GM19025 (cell line): ENCODE measurements at regions not wholly inside any gene's neighbourhood (a gene's known extent, or its start where the extent isn't known, plus 50 kb on each side); places are given as distances from the start of the nearest gene placed in this dataset.

Experiments
- ATAC-seq: cut with Tn5 transposase; IDR thresholded peaks from one replicate; pipeline ENCODE4 v1.9.1; 2021; ENCODE audit warnings: mild to moderate bottlenecking, low read depth, moderate library complexity; ENCODE audit not compliant: unreplicated experiment

DNA sequence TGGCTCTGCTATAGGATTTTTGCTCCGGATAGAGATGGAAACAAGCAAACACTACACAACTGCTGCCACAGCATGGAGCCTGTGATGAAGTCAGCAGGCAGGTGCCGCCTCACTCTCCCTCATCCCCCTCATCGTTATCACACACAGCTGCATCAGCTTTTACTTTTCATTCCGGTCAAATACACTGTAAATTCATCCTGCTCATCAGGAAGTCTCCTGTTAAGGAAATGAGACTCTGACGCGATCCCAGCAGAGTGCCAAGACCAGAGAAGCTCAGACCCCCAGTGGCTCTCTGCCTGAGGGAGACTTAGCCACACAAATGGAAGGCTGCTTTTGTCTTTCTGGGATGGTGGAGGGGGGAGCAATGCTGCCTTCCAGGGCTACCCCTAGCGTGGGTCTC lies 270.2 kb downstream of the ELAVL2 start:
- no peak for ATAC-seq

DNA sequence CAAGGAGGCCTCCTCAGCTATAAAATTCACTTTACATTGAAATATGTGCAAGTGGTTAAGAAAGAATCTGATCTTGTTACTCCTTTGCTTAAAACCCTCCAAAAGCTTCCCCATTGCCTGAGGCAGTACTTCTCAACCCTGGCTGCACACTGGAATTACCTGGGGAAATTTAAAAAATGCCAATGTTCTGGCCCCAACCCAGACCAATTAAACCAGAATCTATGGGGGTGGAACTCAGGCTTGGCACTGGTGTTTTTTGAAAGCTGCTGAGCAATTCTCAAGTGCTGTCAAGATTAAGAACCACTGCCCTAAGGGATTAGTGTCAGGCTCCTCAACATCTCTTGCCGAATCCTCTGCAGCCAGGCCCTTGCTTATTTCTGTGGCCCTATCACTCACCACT lies 269.6 kb downstream of the ELAVL2 start:
- no peak for ATAC-seq

DNA sequence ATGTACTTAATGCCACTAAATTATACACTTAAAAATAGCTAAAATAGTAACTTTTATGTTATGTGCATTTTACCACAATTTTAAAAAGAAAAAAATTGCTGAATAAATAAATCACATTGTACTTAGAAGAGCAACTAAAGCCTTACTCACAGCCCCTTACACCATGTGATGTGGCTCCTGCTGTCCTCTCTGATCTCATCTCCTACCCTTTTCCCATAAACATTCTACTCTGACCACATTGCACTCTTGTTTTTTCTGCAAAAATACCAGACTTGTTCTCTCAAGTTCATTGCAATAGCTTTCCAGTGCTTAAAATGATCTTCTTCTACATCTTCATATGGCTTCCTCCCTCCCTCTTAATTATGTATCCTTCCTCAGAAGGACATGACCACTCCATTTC lies 268.4 kb downstream of the ELAVL2 start:
- ATAC-seq: no peak

DNA sequence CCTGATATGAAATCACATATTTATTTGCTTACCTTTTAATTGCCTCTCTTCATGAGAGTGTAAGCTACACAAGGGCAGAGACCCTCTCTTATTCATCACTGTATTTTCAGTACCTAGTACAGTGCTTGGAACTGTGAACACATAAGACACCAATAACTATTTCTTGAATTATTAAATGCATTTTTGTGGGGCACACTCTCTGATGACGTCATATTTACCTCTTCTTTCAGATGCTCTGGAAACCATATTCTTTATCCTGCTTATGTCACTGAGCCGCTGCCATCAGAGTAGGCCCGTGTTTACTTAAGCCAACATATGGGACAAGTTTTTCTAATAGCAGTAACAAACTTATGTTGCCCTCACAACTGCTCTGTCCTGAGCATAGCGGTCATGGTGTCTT lies 266.5 kb downstream of the ELAVL2 start:
- no peak for ATAC-seq

DNA sequence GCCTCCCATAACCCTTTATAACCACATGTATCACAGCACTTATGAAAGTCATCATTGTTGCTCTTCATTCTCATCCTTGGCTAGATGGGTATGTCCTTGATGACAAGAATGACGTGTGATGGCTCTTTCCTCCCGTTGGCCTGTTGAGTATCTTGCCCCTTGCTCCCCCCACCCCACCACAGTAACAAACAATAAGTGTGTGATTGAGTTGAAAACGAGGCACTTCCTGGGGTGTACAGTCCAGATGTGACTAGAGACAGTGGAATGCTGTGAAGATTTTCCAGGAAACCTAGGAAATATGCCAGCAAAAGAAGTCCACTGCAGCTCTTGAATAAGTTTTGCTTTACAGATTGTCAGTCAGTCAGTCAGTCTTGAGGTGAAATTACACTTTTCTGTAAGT lies 262.5 kb downstream of the ELAVL2 start:
- no peak for ATAC-seq

DNA sequence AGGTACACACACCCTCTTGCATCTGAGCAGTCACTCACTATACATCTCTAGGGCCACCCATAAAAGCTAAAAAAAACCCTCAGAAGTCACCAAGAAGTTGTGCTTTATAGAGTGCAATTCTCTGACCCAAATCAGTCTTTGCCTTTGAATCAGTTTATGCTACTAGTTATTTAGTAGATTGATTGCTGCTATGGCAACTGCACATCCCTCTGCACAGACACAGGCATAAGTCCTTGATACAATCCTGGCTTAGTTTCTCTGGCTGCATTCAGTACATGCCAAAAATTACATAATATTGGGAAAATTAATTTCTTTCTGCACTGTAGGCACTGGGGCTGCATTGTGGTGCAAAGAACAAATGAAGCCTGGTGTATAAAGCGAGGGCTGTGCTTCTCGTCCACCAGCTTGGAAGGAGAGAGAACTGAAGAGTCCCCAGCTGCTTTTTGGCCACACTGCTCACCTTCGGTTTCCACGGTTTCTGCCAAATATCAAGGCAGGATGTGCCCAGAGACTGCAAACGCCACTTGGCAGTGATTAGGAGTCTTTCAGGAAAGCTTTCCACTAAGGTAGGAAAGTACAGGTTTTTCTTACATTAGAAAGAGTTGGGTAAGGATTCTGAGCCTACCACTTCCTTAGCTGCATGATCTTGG lies 258.4 kb downstream of the ELAVL2 start:
- ATAC-seq: no peak

DNA sequence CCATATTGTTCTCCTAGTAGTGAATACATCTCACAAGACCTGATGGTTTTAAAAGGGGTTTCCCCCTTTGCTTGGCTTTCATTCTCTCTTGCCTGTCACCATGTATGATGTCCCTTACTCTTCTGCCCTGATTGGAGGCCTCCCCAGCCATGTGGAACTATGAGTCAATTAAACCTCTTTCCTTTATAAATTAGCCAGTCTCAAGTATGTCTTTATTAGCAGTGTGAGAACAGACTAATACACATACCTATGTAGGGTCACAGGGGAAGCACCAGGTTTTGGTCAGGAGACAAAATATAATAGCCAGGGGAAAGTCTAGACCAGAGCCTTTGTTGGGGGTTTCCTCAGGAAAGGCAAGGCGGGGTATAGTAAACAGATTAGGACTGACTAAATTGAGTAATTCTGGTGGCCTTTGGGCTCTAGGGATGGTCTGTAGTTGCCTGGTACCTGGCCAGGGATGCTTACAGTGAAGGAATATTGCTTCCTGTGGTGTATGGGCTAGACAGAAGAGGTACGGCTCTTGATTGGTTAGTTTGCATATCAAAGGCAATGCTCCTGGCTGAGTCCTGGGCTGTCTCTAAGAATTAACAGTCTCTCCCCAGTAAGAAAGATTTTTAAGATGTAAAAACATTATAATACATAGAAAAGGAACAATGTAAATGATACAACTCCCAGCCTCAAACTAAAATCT lies 254.5 kb downstream of the ELAVL2 start:
- no peak for ATAC-seq

DNA sequence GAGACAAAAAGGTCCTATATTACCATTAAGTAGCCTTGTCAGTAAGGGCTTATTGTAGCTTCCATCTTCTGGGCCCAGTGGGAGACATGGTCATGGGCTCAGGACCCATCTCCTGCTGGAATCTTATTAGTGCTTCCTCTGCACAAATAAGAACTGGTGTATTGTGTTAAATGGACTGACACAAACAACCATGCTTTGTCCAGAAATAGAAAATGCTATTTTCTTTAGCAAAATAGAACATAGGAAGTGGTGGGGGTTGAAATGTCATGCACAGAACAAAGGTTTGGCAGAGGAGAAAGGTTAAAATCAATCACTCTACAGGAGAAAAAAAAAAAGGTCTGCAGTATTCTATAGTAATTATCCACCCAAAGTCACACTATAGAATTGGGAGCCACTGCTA lies 252.2 kb downstream of the ELAVL2 start:
- no peak for ATAC-seq

DNA sequence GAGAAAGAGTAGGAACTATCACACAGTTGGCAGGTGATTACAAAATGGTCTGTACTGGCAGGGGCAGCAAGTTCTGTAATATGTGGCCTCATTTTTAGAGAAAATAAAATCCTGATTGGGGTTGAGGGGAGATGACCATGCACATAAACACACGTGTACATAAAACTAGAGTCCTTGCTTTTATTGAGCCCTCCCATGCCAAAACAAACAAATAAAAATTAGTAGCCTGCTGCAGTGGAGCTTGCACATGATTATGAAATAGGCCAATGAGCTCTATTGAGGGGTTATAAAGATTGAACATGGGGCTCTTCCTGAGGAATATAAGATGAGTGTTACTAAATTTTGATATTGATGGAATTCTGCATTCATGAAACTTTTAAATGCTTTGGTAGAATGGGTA lies 248.4 kb downstream of the ELAVL2 start:
- no peak for ATAC-seq

DNA sequence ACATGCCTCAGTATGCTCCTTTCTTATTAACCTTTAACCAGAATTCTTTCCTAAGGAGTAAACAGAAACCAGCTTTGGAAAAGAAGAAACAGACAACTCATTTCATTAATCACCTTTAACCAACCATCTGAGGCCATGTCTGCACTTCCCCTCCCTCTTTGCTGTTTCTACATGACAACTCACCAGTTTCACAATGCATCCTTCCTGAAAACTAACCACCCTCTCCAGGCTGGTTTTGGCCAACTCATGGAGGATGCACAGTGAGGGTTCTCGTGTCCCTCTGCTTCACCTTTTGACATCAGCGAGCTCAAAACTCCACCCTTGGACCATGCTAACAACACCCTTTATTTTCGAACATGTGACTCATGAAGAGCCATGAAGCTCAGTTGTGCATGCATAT lies 244.1 kb downstream of the ELAVL2 start:
- no peak for ATAC-seq

DNA sequence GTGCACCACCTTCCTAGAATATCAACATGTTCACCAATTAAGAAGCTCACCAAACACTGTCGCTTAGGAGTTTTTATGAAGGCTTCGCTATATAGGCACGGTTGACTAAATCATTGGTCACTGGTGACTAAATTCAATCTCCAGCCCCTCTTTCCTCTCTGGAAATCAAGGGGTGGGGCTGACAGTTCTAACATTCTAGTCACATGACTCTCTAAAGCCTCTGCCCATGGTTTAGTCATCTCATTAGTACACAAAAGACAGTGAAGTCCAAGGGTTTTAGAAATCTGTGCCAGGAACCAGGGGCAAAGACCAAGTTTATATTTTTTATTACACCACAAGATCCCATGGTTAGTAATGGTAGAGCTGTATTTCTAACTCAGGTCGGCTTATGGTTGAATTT lies 243.2 kb downstream of the ELAVL2 start:
- no peak for ATAC-seq

DNA sequence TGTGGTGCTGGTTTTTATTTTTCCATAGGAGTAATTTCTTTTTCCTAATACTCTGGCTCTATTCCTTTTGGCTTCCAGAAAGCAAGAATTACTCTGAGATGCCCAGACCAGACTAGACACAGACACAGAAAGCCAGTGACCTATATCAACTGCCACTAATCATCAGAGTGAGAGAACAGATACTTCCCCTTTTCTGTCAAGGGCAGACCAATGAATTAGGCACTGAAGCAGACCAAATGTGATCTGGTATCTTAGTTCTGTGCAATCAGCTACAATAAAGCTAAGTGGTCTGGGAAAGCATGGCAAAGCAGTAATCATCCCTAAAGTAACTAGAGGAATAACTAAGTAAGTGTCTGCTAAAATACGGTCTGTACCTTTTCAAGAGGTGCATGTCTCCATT lies 239.1 kb downstream of the ELAVL2 start:
- ATAC-seq: no peak

DNA sequence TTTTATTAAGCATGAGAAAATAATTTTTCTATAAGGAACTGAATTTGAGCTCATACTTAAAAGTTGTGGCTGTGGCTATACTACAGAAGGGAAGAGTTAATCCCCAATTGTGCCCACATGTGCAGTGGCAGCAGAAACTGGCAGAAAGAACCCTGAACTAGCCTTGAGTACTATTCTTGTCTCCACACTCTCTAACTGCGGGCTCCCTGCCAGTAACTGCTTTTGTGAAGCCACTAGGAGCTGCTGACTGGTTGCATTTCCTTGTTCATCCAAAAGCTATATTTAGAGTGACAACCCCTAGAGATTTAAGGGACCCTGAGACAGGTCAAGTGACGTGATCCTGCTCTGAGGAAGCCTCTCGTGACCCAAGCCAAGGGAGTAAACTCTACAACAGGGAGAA lies 238.6 kb downstream of the ELAVL2 start:
- no peak for ATAC-seq

DNA sequence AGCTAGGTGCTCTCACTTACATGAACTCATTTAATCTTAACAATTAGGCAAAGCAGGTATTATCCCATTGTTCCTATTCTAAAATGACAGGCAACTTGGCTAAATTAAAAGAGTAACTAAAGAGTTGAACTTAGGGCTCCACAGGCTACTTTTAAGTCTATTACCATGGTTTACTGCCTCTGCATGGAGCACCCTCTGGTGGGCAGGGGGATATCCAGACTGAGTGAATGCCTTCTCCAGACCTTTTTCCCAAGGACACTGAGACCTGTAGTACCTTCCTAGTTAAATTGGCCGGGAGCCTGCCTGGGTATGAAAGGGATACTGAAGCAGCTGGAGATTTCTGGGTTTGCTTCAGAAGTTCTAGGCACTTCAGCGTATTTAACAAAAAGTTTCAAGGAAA lies 238.1 kb downstream of the ELAVL2 start:
- ATAC-seq: no peak

DNA sequence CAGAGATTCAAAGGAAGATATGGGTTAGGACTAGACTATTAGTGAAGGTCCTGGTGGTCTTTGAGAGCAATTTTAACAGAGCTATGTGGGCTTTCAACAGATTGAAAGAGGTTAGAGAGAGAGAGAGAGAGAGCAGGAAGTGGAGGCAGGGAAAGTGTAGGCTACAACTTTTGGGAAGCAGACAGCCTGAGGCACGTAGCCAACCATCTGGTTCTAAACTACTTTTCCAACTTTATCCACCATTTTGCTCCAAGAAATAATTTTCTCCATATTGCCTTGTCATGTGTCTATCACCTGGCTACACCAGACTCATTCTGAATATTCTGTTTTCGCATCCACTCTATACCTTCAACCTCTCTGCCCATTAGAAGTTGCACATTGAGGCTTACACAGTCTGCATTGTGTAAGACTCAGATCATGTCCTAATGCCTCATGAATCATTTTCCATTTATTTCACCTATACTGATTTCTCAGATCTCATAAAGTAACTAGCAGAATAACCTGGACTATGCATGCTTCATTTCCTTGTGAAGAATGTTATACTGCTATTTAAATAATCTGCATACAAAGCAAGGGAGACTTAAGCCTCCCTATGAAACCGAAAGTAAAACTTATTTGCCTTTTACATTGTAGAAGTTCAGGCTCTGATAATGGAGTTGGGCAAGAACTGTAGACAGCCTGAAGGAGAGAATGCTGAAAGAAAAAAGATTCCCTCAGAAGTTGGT lies 235.6 kb downstream of the ELAVL2 start:
- ATAC-seq: no peak

DNA sequence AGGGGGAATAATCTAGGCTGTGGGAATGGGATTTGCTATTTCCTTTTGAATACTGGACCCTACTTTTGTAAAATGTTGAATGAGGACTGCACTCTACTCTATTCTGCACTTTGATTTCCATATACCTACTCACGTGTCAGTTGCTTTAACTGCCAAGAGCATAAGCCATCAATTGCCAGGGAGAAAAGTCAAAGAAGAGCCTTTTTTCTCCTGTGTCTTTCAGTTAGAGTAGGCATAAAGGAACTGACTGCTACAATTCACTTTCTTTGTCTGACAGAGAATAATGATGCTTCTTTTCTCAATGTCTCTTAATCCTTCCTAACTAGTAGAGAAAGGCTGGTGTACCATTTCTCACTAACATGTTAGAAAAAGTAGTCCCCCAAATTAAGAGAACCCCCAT lies 231.6 kb downstream of the ELAVL2 start:
- ATAC-seq: no peak

DNA sequence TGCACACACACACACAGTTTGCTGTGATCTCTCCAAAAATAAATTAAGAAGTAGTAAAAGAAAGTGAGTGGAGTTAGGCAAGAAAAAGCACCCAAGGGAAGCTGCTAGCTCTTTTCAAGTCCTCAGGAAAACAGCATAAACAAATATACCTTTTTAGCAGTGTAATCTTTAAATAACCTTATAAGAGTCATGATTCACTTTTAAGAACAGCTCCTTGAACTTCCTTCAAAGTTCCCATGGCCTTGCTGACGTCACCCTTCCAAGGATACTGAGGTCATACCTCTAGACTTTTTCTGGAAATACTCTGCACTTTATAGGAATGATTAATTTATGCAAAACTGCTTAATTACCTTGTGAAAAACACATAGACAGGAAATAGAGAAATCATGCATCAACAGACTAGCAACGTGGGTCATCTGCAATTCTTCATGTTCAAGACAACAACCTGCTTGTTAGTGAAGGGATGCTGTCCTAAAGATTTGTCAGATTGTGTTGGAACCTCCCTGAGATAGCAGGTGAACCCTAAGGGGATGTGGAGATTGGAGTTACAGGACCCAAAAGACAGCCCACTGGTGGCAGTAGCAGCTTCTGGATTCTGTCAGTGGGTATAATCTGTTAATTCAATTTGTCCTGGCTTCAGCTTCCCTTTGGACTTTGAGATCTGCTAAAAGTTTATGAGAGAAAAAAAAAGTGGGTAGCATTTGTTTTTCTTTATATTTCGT lies 229.0 kb downstream of the ELAVL2 start:
- no peak for ATAC-seq

DNA sequence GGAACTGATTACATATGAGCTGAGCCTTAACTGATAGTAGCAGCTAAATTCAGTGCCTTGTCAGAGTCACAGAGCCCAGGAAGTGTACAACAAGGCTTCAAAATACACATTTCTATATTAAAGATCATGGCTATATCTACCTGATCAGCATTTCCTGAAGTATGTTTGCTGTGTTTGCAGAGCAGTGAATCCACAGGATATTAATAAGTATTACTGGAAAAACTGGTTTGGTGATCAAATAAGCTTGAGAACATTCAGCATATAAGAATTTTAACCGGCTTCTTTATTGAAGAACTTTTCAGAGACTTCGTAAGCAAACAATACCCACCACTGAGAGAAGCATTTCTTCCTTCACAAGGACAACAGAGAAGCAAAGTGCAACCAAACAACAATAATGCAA lies 227.0 kb downstream of the ELAVL2 start:
- ATAC-seq: no peak

DNA sequence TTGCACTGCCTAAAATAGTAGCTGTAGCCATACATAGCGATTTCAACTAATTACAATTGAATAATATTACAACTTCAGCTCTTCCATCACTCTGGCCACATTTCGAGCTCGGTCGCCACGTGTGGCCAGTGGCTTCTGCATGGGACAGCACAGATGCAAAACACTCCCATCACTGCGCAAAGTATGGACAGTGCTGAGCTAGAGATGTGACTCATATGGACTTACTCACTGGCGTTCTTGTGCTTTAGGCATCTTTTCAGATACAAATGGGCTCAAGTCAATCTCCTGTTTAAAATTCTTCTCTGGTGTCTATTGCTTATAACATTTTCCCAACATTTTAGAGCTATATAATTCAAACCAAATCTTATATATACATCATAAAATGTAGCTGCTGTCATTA lies 222.7 kb downstream of the ELAVL2 start:
- no peak for ATAC-seq

DNA sequence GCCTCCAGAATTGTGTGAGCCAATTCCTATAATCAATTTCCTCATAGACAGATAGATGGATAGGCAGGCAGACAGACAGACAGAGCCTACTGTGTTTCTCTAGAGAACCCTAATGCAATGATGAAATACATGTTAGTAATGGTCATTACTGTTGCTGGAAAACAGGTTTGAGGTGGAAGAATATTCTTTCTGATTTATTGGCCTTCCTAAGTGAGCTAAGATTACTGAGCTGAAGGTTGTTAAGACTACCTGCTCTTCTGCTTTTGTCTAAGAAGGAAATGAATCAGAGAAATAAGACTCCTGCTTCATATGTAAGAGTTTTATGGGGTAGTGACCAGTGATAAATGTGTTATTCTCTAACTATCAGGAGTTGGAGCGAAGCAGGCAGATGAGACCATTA lies 219.9 kb downstream of the ELAVL2 start:
- ATAC-seq: no peak

DNA sequence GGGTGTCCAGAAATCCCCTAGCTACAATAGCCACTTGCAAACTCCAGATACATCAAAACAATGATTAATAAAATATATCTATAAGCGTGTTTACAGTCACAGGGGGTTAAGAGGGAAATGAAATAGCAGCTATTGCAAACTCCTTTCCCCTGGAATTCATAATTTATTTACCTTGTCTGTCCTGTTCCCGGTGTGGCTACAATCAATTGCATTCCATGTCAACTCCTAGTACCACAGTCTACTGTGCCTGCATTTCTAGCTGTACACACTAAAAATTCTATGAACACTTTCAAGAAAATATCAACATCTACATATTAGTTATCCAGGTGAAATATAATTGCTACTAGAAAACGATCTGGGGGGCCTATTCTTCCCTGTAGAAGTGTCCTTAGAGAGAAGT lies 217.6 kb downstream of the ELAVL2 start:
- ATAC-seq: no peak
